ENCODE measurements at regions not wholly inside any gene's neighbourhood (a gene's known extent, or its start where the extent isn't known, plus 50 kb on each side); places are given as distances from the start of the nearest gene placed in this dataset.

GRCh38 chr4:20589436-20589835 lies 110.8 kb upstream of the PACRGL start:
- Histone ChIP-seq H2AFZ (replicated peaks; ENCODE audit: low read length, poor library complexity) (no peak overlapping the region), H2AK5ac (ENCODE audit: low read depth, low read length) (no peak overlapping the region), H3K4me3 (ENCODE audit: insufficient read depth, low read depth, low read length) (no peak overlapping the region), H4K91ac (ENCODE audit: insufficient read depth, low read depth, low read length) (no peak overlapping the region), H3K4me1 (ENCODE audit: control insufficient read depth, insufficient read depth, low read length) (no peaks in the 10 kb centered on the region), H3K9me1 (ENCODE audit: insufficient read depth, low read length) (no peaks in the 10 kb centered on the region), H2BK5ac (ENCODE audit: low read depth, low read length, poor library complexity, severe bottlenecking) (no peak overlapping the region), H3K9ac (ENCODE audit: low read depth, low read length) (no peak overlapping the region), H4K20me1 (ENCODE audit: insufficient read depth, low read length) (no peaks in the 10 kb centered on the region), H2BK120ac (ENCODE audit: low read depth, low read length) (no peak overlapping the region), H3K79me1 (ENCODE audit: low read depth in 1 of 2, low read length in 2 of 2) (no peaks in the 10 kb centered on the region), H3K56ac (ENCODE audit: extremely low read depth, insufficient read depth, low read length) (no peak overlapping the region), H3K4me2 (ENCODE audit: low read depth, low read length) (no peak overlapping the region), H3K18ac (ENCODE audit: low read depth, low read length) (no peak overlapping the region), H2BK20ac (ENCODE audit: low read depth, low read length) (no peak overlapping the region), H2AK9ac (replicated peaks; ENCODE audit: low read depth, low read length, poor library complexity) (no peak overlapping the region), H3K9me3 (ENCODE audit: control insufficient read depth, insufficient read depth, low read length) (no peaks in the 10 kb centered on the region), H3K23ac (ENCODE audit: low read depth, low read length) (no peak overlapping the region), H3K27me3 (ENCODE audit: control insufficient read depth, insufficient read depth, low read length) (no peaks in the 10 kb centered on the region), H4K8ac (ENCODE audit: low read depth in 2 of 2, low read length in 2 of 2) (no peak overlapping the region), H3K36me3 (ENCODE audit: control insufficient read depth, insufficient read depth, low read length) (no peaks in the 10 kb centered on the region), H3K4ac (ENCODE audit: low read depth, low read length) (no peak overlapping the region), H2BK15ac (ENCODE audit: low read depth, low read length) (no peak overlapping the region), H3K27ac (ENCODE audit: insufficient read depth, low read length) (no peak overlapping the region), H3K14ac (replicated peaks; ENCODE audit: low read depth, low read length) (no peak overlapping the region), H4K5ac (ENCODE audit: low read depth, low read length) (no peak overlapping the region)
- ChIA-PET POLR2A (ENCODE audit: unreplicated experiment) (no interaction called here), CTCF (interaction anchor here (0.5 kb wide), 1 partner anchor 167 kb away, joined by 3 read pairs; no protein-coding TSS in a partner anchor)
- WGBS, 2 experiments (ENCODE audit: extremely low coverage in 2 of 2, insufficient read length in 1 of 2) = no CpG with 5 or more reads among the region's 1 CpG
- BruUV-seq (replicated peaks) = no TSS peak
- intact Hi-C loops (cut with micrococcal nuclease) = no loop called here
- in situ Hi-C loops (cut with MboI; ENCODE audit: low sequenced_read_pairs) = no loop called here
- dilution Hi-C loops (cut with HindIII; ENCODE audit: low sequenced_read_pairs, unreplicated experiment) = no loop called here
- ATAC-seq (ENCODE audit: low read depth) (no peak), DNase-seq (no peak)
- TF ChIP-seq RFX5 (IDR thresholded peaks at IDR 0.05; ENCODE audit: low read depth, low read length) (no peak), RAD21 (IDR thresholded peaks at IDR 0.05; ENCODE audit: low read length) (no peak), SMC3 (IDR thresholded peaks at IDR 0.05; ENCODE audit: low read depth, low read length) (no peak), MAZ (IDR thresholded peaks at IDR 0.05; ENCODE audit: borderline replicate concordance, low read depth, low read length) (no peak), MAFK (IDR thresholded peaks at IDR 0.05; ENCODE audit: low read depth, low read length) (no peak), POLR2A (IDR thresholded peaks at IDR 0.05; ENCODE audit: low read depth, low read length) (no peak), NFE2L2 (IDR thresholded peaks at IDR 0.05; ENCODE audit: low read depth, low read length) (no peak), BHLHE40 (IDR thresholded peaks at IDR 0.05; ENCODE audit: low read depth, low read length) (no peak), RCOR1 (IDR thresholded peaks at IDR 0.05; ENCODE audit: insufficient replicate concordance, low read length) (no peak), USF2 (IDR thresholded peaks at IDR 0.05; ENCODE audit: low read depth, low read length) (no peak), CTCF (conservative IDR thresholded peaks at IDR 0.05; ENCODE audit: low read depth, low read length) (no peak), CHD1 (IDR thresholded peaks at IDR 0.05; ENCODE audit: low read depth, low read length) (no peak), FOS (IDR thresholded peaks at IDR 0.05; ENCODE audit: low read depth, low read length) (no peak), CEBPB (IDR thresholded peaks at IDR 0.05; ENCODE audit: low read depth, low read length) (no peak)
